ENCODE measurements at regions not wholly inside any gene's neighbourhood (a gene's known extent, or its start where the extent isn't known, plus 50 kb on each side); places are given as distances from the start of the nearest gene placed in this dataset.
A peak's percentile ranks its signal among the peaks of the same experiment; 100 is the strongest.

- in situ Hi-C loops (cut with HindIII; ENCODE audit: low sequenced_read_pairs): no loop called here
- no peak for DNase-seq (ENCODE audit: low read depth)
- no peak for TF ChIP-seq CTCF (IDR thresholded peaks at IDR 0.05; ENCODE audit: low read depth, low read length, missing control alignments)
- H3K4me3 ChIP-seq (ENCODE audit: low read depth, low read length): no peak overlapping the region
Observed at GRCh38 chr3:83122774-83123350, 1361.4 kb upstream of the GBE1 start.

GRCh38 chr3:83093222-83093572, 1331.8 kb upstream of the GBE1 start:
- no peak for DNase-seq (ENCODE audit: low read depth)
- TF ChIP-seq CTCF (IDR thresholded peaks at IDR 0.05; ENCODE audit: low read depth, low read length, missing control alignments): no peak
- no peak overlapping the region for H3K4me3 ChIP-seq (ENCODE audit: low read depth, low read length)
- in situ Hi-C loops (cut with HindIII; ENCODE audit: low sequenced_read_pairs): no loop called here

GRCh38 chr3:83092521-83093221, 1331.2 kb upstream of the GBE1 start:
- in situ Hi-C loops (cut with HindIII; ENCODE audit: low sequenced_read_pairs): no loop called here
- no peak overlapping the region for H3K4me3 ChIP-seq (ENCODE audit: low read depth, low read length)
- TF ChIP-seq CTCF (IDR thresholded peaks at IDR 0.05; ENCODE audit: low read depth, low read length, missing control alignments): no peak
- no peak for DNase-seq (ENCODE audit: low read depth)

DNA sequence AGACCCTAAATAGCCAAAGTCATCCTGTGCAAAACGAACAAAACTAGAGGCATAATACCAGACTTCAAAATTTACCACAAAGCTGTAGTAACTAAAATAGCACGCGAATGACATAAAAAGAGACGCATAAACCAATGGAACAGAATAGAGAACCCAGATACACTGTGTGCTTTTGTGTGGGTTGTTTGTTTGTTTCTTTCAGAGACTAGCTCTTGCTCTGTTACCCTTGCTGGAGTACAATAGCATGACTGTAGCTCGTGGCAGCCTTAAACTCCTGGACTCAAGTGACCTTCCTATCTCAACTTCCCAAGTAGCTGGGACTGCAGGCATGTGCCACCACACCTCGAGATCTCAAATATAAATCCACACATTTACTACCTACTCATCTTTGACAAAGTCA, 1314.6 kb upstream of the GBE1 start:
- no peak for TF ChIP-seq CTCF (IDR thresholded peaks at IDR 0.05; ENCODE audit: low read depth, low read length, missing control alignments)
- in situ Hi-C loops (cut with HindIII; ENCODE audit: low sequenced_read_pairs): no loop called here
- no peak overlapping the region for H3K4me3 ChIP-seq (ENCODE audit: low read depth, low read length)
- no peak for DNase-seq (ENCODE audit: low read depth)

- TF ChIP-seq CTCF (IDR thresholded peaks at IDR 0.05; ENCODE audit: low read depth, low read length, missing control alignments): no peak
- DNase-seq (ENCODE audit: low read depth): no peak
- H3K4me3 ChIP-seq (ENCODE audit: low read depth, low read length): no peak overlapping the region
- in situ Hi-C loops (cut with HindIII; ENCODE audit: low sequenced_read_pairs): no loop called here
Observed at GRCh38 chr3:83074485-83074884, 1313.0 kb upstream of the GBE1 start.

GRCh38 chr3:83065851-83066460, 1304.5 kb upstream of the GBE1 start:
- H3K4me3 ChIP-seq (ENCODE audit: low read depth, low read length): no peak overlapping the region
- TF ChIP-seq CTCF (IDR thresholded peaks at IDR 0.05; ENCODE audit: low read depth, low read length, missing control alignments): no peak
- DNase-seq (ENCODE audit: low read depth): peak; percentile 77
- in situ Hi-C loops (cut with HindIII; ENCODE audit: low sequenced_read_pairs): no loop called here
